GM12892 (cell line): ENCODE measurements at regions not wholly inside any gene's neighbourhood (a gene's known extent, or its start where the extent isn't known, plus 50 kb on each side); places are given as distances from the start of the nearest gene placed in this dataset.

Source experiments
- POLR2A ChIP-seq: IDR thresholded peaks from 2 replicates; pipeline ENCODE4 v1.6.1; 2011; ENCODE audit warnings: low read depth, low read length, control low read depth
- POLR2AphosphoS5 ChIP-seq: IDR thresholded peaks from 2 replicates; pipeline ENCODE4 v1.6.1; 2011; ENCODE audit warnings: low read depth, low read length, control low read depth
- TAF1 ChIP-seq: IDR thresholded peaks from 2 replicates; pipeline ENCODE4 v1.6.1; 2011; ENCODE audit warnings: low read depth, mild to moderate bottlenecking, control low read depth, low read length, borderline replicate concordance

GRCh38 chr11:19511413-19512183 lies 201.0 kb upstream of the NAV2 start:
- TF ChIP-seq POLR2AphosphoS5 (no peak), POLR2A (no peak), TAF1 (no peak)
